ENCODE measurements at regions not wholly inside any gene's neighbourhood (a gene's known extent, or its start where the extent isn't known, plus 50 kb on each side); places are given as distances from the start of the nearest gene placed in this dataset.
"Not testable (repeated sequence)": the region's sequence is repeated elsewhere in the genome, so short reads cannot be mapped to it uniquely, and the experiment has no call there.

- H3K4me3 Mint-ChIP-seq: no peak overlapping the region
Measured at GRCh38 chr5:79924936-79925893, 65.8 kb downstream of the MTX3 start.

GRCh38 chr5:79923431-79923830, 67.6 kb downstream of the MTX3 start:
- H3K9me3 Mint-ChIP-seq: peaks cover 0 to 12% (median 0%) of the 10 kb centered on the region in 3 donors
- no peaks in the 10 kb centered on the region for H3K36me3 Mint-ChIP-seq
- no peak for ATAC-seq (replicated peaks in 1 of 4)
- POLR2A ChIA-PET: no interaction called here
- no peak overlapping the region for H3K27ac Mint-ChIP-seq
- no peak overlapping the region for H3K4me3 ChIP-seq (ENCODE audit: control insufficient read depth in 1 of 2, extremely low read depth in 1 of 2, low read length in 1 of 2)
- no peaks in the 10 kb centered on the region for H3K4me1 ChIP-seq (ENCODE audit: control insufficient read depth in 1 of 2, extremely low read depth in 1 of 2, insufficient read depth in 2 of 2, low read length in 2 of 2)
- H3K9me3 ChIP-seq: no peaks in the 10 kb centered on the region
- DNase-seq: no peak
- H3K4me1 Mint-ChIP-seq: no peaks in the 10 kb centered on the region
- no CpG with 5 or more reads among the region's 1 CpG for WGBS (ENCODE audit: insufficient coverage)
- peaks cover 0 to 4% of the 10 kb centered on the region in 2 donors for H3K27me3 Mint-ChIP-seq
- H3K27ac ChIP-seq (ENCODE audit: low read length): no peak overlapping the region
- peaks cover 0 to 3% of the 10 kb centered on the region in 2 experiments for H3K27me3 ChIP-seq (replicated peaks in 1 of 2; ENCODE audit: control insufficient read depth in 2 of 2, extremely low read depth in 1 of 2, insufficient read depth in 2 of 2, low read length in 1 of 2)
- no peak overlapping the region for H3K4me3 Mint-ChIP-seq
- no peaks in the 10 kb centered on the region for H3K36me3 ChIP-seq (ENCODE audit: control insufficient read depth in 2 of 2, extremely low read depth in 1 of 2, insufficient read depth in 1 of 2, low read length in 1 of 2)
- CTCF ChIA-PET: interaction anchor here in 1 of 2 donors (0.8 kb wide), 1 partner anchor 160 kb away, joined by 4 read pairs; no protein-coding TSS in a partner anchor

More at GRCh38 chr5:79924936-79925893, 65.8 kb downstream of the MTX3 start:
- 17% methylated on average over 1 of the region's 9 CpGs for WGBS (ENCODE audit: insufficient coverage)
- Histone ChIP-seq H3K36me3 (ENCODE audit: control insufficient read depth in 2 of 2, extremely low read depth in 1 of 2, insufficient read depth in 1 of 2, low read length in 1 of 2) (no peaks in the 10 kb centered on the region), H3K4me1 (ENCODE audit: control insufficient read depth in 1 of 2, extremely low read depth in 1 of 2, insufficient read depth in 2 of 2, low read length in 2 of 2) (no peaks in the 10 kb centered on the region), H3K9me3 (no peaks in the 10 kb centered on the region), H3K27ac (ENCODE audit: low read length) (no peak overlapping the region), H3K4me3 (ENCODE audit: control insufficient read depth in 1 of 2, extremely low read depth in 1 of 2, low read length in 1 of 2) (no peak overlapping the region), H3K27me3 (replicated peaks in 1 of 2; ENCODE audit: control insufficient read depth in 2 of 2, extremely low read depth in 1 of 2, insufficient read depth in 2 of 2, low read length in 1 of 2) (peaks cover 0 to 3% of the 10 kb centered on the region in 2 experiments)
- Mint-ChIP-seq H3K9me3 (peaks cover 0 to 5% (median 0%) of the 10 kb centered on the region in 3 donors), H3K4me1 (no peaks in the 10 kb centered on the region), H3K27ac (no peak overlapping the region), H3K36me3 (no peaks in the 10 kb centered on the region), H3K27me3 (peaks cover 0 to 4% of the 10 kb centered on the region in 2 donors)
- ChIA-PET CTCF (interaction anchor here (1.1 to 1.8 kb wide), 2 partner anchors 158 kb away, joined by 5 to 10 read pairs; no protein-coding TSS in a partner anchor), POLR2A (interaction anchor here in 1 of 2 donors (0.7 kb wide), 1 partner anchor 382 kb away, joined by 3 read pairs; no protein-coding TSS in a partner anchor)
- no peak for ATAC-seq (replicated peaks in 1 of 4)
- peak in 15 of 35 experiments; percentile 1 to 30 (median 9) for DNase-seq

- H3K27me3 Mint-ChIP-seq: peaks cover 0 to 4% of the 10 kb centered on the region in 2 donors
- DNase-seq (no peak), ATAC-seq (replicated peaks in 1 of 4) (no peak)
- no peak overlapping the region for H3K4me3 Mint-ChIP-seq
- Histone ChIP-seq H3K27me3 (replicated peaks in 1 of 2; ENCODE audit: control insufficient read depth in 2 of 2, extremely low read depth in 1 of 2, insufficient read depth in 2 of 2, low read length in 1 of 2) (peaks cover 0 to 3% of the 10 kb centered on the region in 2 experiments), H3K9me3 (no peaks in the 10 kb centered on the region), H3K36me3 (ENCODE audit: control insufficient read depth in 2 of 2, extremely low read depth in 1 of 2, insufficient read depth in 1 of 2, low read length in 1 of 2) (no peaks in the 10 kb centered on the region), H3K4me3 (ENCODE audit: control insufficient read depth in 1 of 2, extremely low read depth in 1 of 2, low read length in 1 of 2) (no peak overlapping the region), H3K27ac (ENCODE audit: low read length) (no peak overlapping the region), H3K4me1 (ENCODE audit: control insufficient read depth in 1 of 2, extremely low read depth in 1 of 2, insufficient read depth in 2 of 2, low read length in 2 of 2) (no peaks in the 10 kb centered on the region)
- H3K9me3 Mint-ChIP-seq: peaks cover 0 to 15% (median 3%) of the 10 kb centered on the region in 3 donors
- ChIA-PET CTCF (interaction anchor here in 1 of 2 donors (0.8 kb wide), 1 partner anchor 161 kb away, joined by 4 read pairs; no protein-coding TSS in a partner anchor), POLR2A (no interaction called here)
- WGBS (ENCODE audit: insufficient coverage): no CpG with 5 or more reads among the region's 2 CpGs
- no peaks in the 10 kb centered on the region for H3K36me3 Mint-ChIP-seq
- no peaks in the 10 kb centered on the region for H3K4me1 Mint-ChIP-seq
- H3K27ac Mint-ChIP-seq: no peak overlapping the region
Measured at GRCh38 chr5:79922626-79923025, 68.4 kb downstream of the MTX3 start.

- CTCF ChIA-PET; H3K4me1 ChIP-seq (ENCODE audit: control insufficient read depth in 1 of 2, extremely low read depth in 1 of 2, insufficient read depth in 2 of 2, low read length in 2 of 2); H3K36me3 Mint-ChIP-seq; H3K9me3 ChIP-seq; H3K27ac Mint-ChIP-seq; DNase-seq; H3K4me3 Mint-ChIP-seq; H3K27ac ChIP-seq (ENCODE audit: low read length); H3K27me3 ChIP-seq (replicated peaks in 1 of 2; ENCODE audit: control insufficient read depth in 2 of 2, extremely low read depth in 1 of 2, insufficient read depth in 2 of 2, low read length in 1 of 2); H3K27me3 Mint-ChIP-seq; H3K4me1 Mint-ChIP-seq; H3K36me3 ChIP-seq (ENCODE audit: control insufficient read depth in 2 of 2, extremely low read depth in 1 of 2, insufficient read depth in 1 of 2, low read length in 1 of 2); H3K4me3 ChIP-seq (ENCODE audit: control insufficient read depth in 1 of 2, extremely low read depth in 1 of 2, low read length in 1 of 2); H3K9me3 Mint-ChIP-seq; POLR2A ChIA-PET; ATAC-seq (replicated peaks in 1 of 4): not testable (repeated sequence)
- no CpG with 5 or more reads among the region's 1 CpG for WGBS (ENCODE audit: insufficient coverage)
Measured at GRCh38 chr5:79907452-79907851, 83.6 kb downstream of the MTX3 start.

GRCh38 chr5:79902571-79902970, 88.5 kb downstream of the MTX3 start:
- H3K4me3 Mint-ChIP-seq; H3K27me3 ChIP-seq (replicated peaks in 1 of 2; ENCODE audit: control insufficient read depth in 2 of 2, extremely low read depth in 1 of 2, insufficient read depth in 2 of 2, low read length in 1 of 2); ATAC-seq (replicated peaks in 1 of 4); H3K27ac ChIP-seq (ENCODE audit: low read length); H3K4me1 Mint-ChIP-seq; H3K4me3 ChIP-seq (ENCODE audit: control insufficient read depth in 1 of 2, extremely low read depth in 1 of 2, low read length in 1 of 2); H3K27ac Mint-ChIP-seq; H3K9me3 ChIP-seq; H3K4me1 ChIP-seq (ENCODE audit: control insufficient read depth in 1 of 2, extremely low read depth in 1 of 2, insufficient read depth in 2 of 2, low read length in 2 of 2); H3K36me3 Mint-ChIP-seq; CTCF ChIA-PET; DNase-seq; POLR2A ChIA-PET; H3K9me3 Mint-ChIP-seq; H3K36me3 ChIP-seq (ENCODE audit: control insufficient read depth in 2 of 2, extremely low read depth in 1 of 2, insufficient read depth in 1 of 2, low read length in 1 of 2): not testable (repeated sequence)
- 96% methylated on average over 3 of the region's 10 CpGs for WGBS (ENCODE audit: insufficient coverage)
- H3K27me3 Mint-ChIP-seq: peaks cover 8 to 20% of the 10 kb centered on the region in 2 donors

GRCh38 chr5:79901631-79902030, 89.4 kb downstream of the MTX3 start:
- ChIA-PET POLR2A (no interaction called here), CTCF (no interaction called here)
- Mint-ChIP-seq H3K27me3 (peaks cover 14 to 25% of the 10 kb centered on the region in 2 donors), H3K4me3 (no peak overlapping the region), H3K4me1 (no peaks in the 10 kb centered on the region), H3K27ac (no peak overlapping the region), H3K9me3 (peaks cover 0 to 4% (median 0%) of the 10 kb centered on the region in 3 donors), H3K36me3 (no peaks in the 10 kb centered on the region)
- Histone ChIP-seq H3K4me3 (ENCODE audit: control insufficient read depth in 1 of 2, extremely low read depth in 1 of 2, low read length in 1 of 2) (no peak overlapping the region), H3K36me3 (ENCODE audit: control insufficient read depth in 2 of 2, extremely low read depth in 1 of 2, insufficient read depth in 1 of 2, low read length in 1 of 2) (no peaks in the 10 kb centered on the region), H3K27ac (ENCODE audit: low read length) (no peak overlapping the region), H3K27me3 (replicated peaks in 1 of 2; ENCODE audit: control insufficient read depth in 2 of 2, extremely low read depth in 1 of 2, insufficient read depth in 2 of 2, low read length in 1 of 2) (peaks cover 0 to 7% of the 10 kb centered on the region in 2 experiments), H3K9me3 (no peaks in the 10 kb centered on the region), H3K4me1 (ENCODE audit: control insufficient read depth in 1 of 2, extremely low read depth in 1 of 2, insufficient read depth in 2 of 2, low read length in 2 of 2) (no peaks in the 10 kb centered on the region)
- ATAC-seq (replicated peaks in 1 of 4) (no peak), DNase-seq (no peak)
- WGBS (ENCODE audit: insufficient coverage): 100% methylated on average over 1 of the region's 5 CpGs

All from T-cell (primary cell).